Bronchial epithelial cell (primary cell): ENCODE measurements at regions not wholly inside any gene's neighbourhood (a gene's known extent, or its start where the extent isn't known, plus 50 kb on each side); places are given as distances from the start of the nearest gene placed in this dataset.

Experiments
- DNase-seq: peaks from one replicate; pipeline ENCODE4 v3.0.0-alpha.2; 2010; ENCODE audit warnings: low read depth
- FAIRE-seq: peaks from 2 replicates; lab custom pipeline; 2011; peaks lifted over from hg19 to GRCh38; lab: Jason Lieb, UNC
- H3K27me3 ChIP-seq: 2 replicates; pipeline ENCODE4 v1.5.1; 2011; ENCODE audit warnings: low read length; ENCODE audit not compliant: control insufficient read depth, insufficient read depth
- H3K36me3 ChIP-seq: 2 replicates; pipeline ENCODE4 v1.5.1; 2011; ENCODE audit warnings: low read length; ENCODE audit not compliant: control insufficient read depth, insufficient read depth
- H3K4me3 ChIP-seq: 2 replicates; pipeline ENCODE4 v1.5.1; 2011; ENCODE audit warnings: mild to moderate bottlenecking, low read depth, low read length, control low read depth
- CTCF ChIP-seq: IDR thresholded peaks from 2 replicates; pipeline ENCODE4 v1.5.1; 2011; ENCODE audit warnings: mild to moderate bottlenecking, moderate library complexity, low read length, control low read depth, inconsistent platforms; ENCODE audit not compliant: insufficient read depth, severe bottlenecking

DNA sequence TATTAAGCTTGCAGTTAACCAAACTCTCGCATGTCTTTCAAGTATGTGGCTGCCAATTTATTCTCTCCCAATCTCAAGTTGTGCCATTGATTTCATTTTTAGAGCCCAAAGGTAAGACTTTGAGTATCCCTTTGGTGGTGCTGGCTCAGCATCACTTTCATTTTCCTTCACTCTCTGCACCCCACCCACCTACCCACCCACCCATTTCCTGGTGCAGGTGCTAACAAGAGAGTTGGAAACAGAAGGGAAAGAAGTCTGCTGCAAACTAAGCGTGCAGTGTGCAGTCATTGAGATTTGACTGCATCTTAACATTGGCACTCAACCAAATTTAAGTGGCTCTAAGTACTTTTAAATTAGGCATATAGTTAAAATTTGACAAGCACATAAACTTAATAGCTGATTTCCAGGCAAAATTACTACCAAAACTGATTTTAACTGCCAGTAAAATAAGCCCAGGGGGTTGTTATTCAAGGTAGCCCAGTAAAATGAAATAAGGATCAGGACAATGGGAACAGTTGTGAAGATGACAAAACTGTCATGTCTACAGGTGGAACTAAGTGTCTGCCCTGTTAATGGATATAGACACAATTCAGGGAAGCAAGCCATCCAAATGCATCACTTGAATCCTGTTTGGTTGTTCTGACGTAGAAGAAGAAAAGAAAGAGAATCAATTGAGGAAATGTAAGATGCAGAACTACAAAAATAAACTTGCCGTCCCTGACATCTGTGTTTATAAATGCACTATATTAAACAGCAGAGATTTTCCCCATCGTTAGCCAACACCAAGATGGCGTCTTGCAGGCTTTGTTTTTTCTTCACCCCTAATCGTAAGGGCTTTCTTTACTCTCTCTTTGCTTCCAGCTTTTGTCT is 184.2 kb downstream of the KDR start:
- FAIRE-seq: no peak
- TF ChIP-seq CTCF: no peak

GRCh38 chr4:54937501-54937900 is 187.9 kb downstream of the KDR start:
- H3K4me3 ChIP-seq: no peak overlapping the region

More for the DNA sequence above, 184.2 kb downstream of the KDR start:
- Histone ChIP-seq H3K36me3 (no peaks in the 10 kb centered on the region), H3K4me3 (no peak overlapping the region), H3K27me3 (no peaks in the 10 kb centered on the region)
- no peak for DNase-seq

DNA sequence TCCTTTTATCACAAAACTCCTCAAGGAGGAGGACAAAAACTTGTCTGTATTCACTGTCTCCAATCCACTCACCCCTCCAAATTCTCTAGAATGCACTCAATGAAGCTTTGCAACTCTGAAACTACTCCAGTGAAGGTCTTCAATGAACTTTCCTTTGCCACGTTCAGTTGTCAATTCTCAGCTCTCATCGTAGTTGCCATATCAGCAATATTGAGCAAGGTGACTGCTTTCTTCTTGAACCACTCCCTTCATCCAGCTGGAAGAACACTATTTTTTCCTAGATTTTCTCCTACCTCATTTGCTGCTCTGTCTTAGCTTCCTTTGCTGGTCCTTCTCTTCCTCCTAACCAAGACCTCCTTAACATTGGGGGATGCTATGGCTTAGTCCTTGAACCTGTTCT is 191.8 kb downstream of the KDR start:
- Histone ChIP-seq H3K27me3 (peaks cover 1% of the 10 kb centered on the region), H3K36me3 (no peaks in the 10 kb centered on the region), H3K4me3 (no peak overlapping the region)
- TF ChIP-seq CTCF: no peak
- FAIRE-seq (no peak), DNase-seq (no peak)

More at GRCh38 chr4:54937501-54937900, 187.9 kb downstream of the KDR start:
- FAIRE-seq: no peak
- H3K27me3 ChIP-seq: peaks cover 1% of the 10 kb centered on the region
- peak; percentile 4 for DNase-seq
- TF ChIP-seq CTCF: no peak
- no peaks in the 10 kb centered on the region for H3K36me3 ChIP-seq

DNA sequence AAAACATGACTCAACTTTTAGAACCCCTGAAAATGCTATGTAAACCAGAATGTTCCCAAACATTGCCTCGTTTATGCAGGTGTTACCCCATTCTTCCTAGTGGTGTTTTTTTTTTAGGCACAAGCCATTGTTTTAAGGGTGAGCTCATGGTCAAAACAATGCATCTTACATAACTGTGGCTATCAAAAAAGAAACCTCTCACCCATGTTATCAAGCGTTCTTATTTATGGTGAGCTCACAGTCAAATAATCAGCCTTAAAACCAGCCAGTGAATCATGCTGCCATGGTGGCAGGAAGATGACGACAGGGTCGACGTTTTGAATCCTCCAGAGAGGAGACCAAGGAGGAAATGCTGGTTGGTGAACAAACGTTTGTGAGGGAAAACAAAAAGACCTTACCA is 195.2 kb downstream of the KDR start:
- no peak for FAIRE-seq
- no peaks in the 10 kb centered on the region for H3K36me3 ChIP-seq
- no peak for TF ChIP-seq CTCF
- H3K27me3 ChIP-seq: peaks cover 1% of the 10 kb centered on the region
- H3K4me3 ChIP-seq: no peak overlapping the region
- peak; percentile 73 for DNase-seq

- Histone ChIP-seq H3K36me3 (no peaks in the 10 kb centered on the region), H3K27me3 (peaks cover 1% of the 10 kb centered on the region), H3K4me3 (no peak overlapping the region)
- FAIRE-seq (no peak), DNase-seq (no peak)
- TF ChIP-seq CTCF: no peak
Measured at GRCh38 chr4:54929459-54929858, 195.9 kb downstream of the KDR start.
